Panc1 (cell line): ENCODE measurements at regions not wholly inside any gene's neighbourhood (a gene's known extent, or its start where the extent isn't known, plus 50 kb on each side); places are given as distances from the start of the nearest gene placed in this dataset.

Source experiments
- ATAC-seq: fragments of 200-7000 bp; cut with Tn5 transposase; 2 replicates; pipeline ENCODE4 v1.9.1; 2020; ENCODE audit warnings: mild to moderate bottlenecking, moderate library complexity
- BruUV-seq: library from RNA; stranded (reverse); fragments of 400-500 nt; replicated peaks from 2 replicates; lab custom pipeline; 2021; lab: Mats Ljungman, UMichigan
- CTCF ChIA-PET: fragments of 300-600 bp; sonication (Branson Sonifier 250); formaldehyde crosslinking; loops from one replicate; lab custom pipeline; 2022; ENCODE audit warnings: antibody characterized with exemption; lab: Charles Lee
- POLR2A ChIA-PET: fragments of 300-600 bp; sonication (Branson Sonifier 250); formaldehyde crosslinking; loops from one replicate; lab custom pipeline; 2022; ENCODE audit warnings: antibody characterized with exemption; lab: Charles Lee
- DNase-seq: peaks from one replicate; pipeline ENCODE4 v3.0.0-alpha.2; 2010; ENCODE audit warnings: low read depth, low spot score
- H3K27ac ChIP-seq: 2 replicates; pipeline ENCODE4 v1.5.1; 2011; ENCODE audit warnings: mild to moderate bottlenecking, low read length, inconsistent platforms
- H3K27me3 ChIP-seq: fragments of 200-500 bp; sonication (Bioruptor generic); 2 replicates; pipeline ENCODE4 v1.6.0; 2014; ENCODE audit warnings: low read length, inconsistent platforms; ENCODE audit not compliant: control insufficient read depth, insufficient read depth
- H3K36me3 ChIP-seq: fragments of 200-500 bp; sonication (Bioruptor generic); 2 replicates; pipeline ENCODE4 v1.5.1; 2014; ENCODE audit warnings: inconsistent platforms, mild to moderate bottlenecking, low read length, moderate library complexity; ENCODE audit not compliant: control insufficient read depth, insufficient read depth
- H3K4me1 ChIP-seq: 2 replicates; pipeline ENCODE4 v1.5.1; 2011; ENCODE audit warnings: inconsistent platforms, mild to moderate bottlenecking, low read length, moderate library complexity; ENCODE audit not compliant: control insufficient read depth, insufficient read depth
- H3K4me3 ChIP-seq, 2 experiments: 2 replicates each; pipeline ENCODE4 v1.5.1; 2011 to 2012; ENCODE audit warnings: low read depth in 2 of 2, low read length in 2 of 2, mild to moderate bottlenecking in 2 of 2, inconsistent platforms in 1 of 2, moderate library complexity in 1 of 2
- H3K9me3 ChIP-seq: fragments of 200-500 bp; sonication (Bioruptor generic); 2 replicates; pipeline ENCODE4 v1.5.1; 2014; ENCODE audit warnings: low read depth, mild to moderate bottlenecking, inconsistent platforms, low read length, moderate library complexity; ENCODE audit not compliant: control insufficient read depth, insufficient read depth
- POLR2AphosphoS5 ChIP-seq: IDR thresholded peaks from 2 replicates; pipeline ENCODE4 v1.6.1; 2012; ENCODE audit warnings: mild to moderate bottlenecking, low read depth, low read length, moderate library complexity
- SIN3A ChIP-seq: IDR thresholded peaks from 2 replicates; pipeline ENCODE4 v1.6.1; 2012; ENCODE audit warnings: low read depth, mild to moderate bottlenecking, low read length, moderate library complexity, borderline replicate concordance; ENCODE audit not compliant: insufficient read depth
- TCF7L2 ChIP-seq: IDR thresholded peaks from 2 replicates; pipeline ENCODE4 v1.6.1; 2011; ENCODE audit warnings: mild to moderate bottlenecking, low read depth, low read length, inconsistent platforms
- in situ Hi-C: cut with HindIII; loops from 2 replicates; pipeline ENCODE4 v1.10.0; 2016; ENCODE audit warnings: low sequenced_read_pairs, low pct_unique_long_range_greater_than_20kb
- intact Hi-C: fragments of 100-400 bp; cut with micrococcal nuclease; formaldehyde crosslinking; loops from one replicate; pipeline ENCODE4 v1.10.0; 2022; ENCODE audit not compliant: unreplicated experiment
- TF ChIP-seq, protein P1 (sequence below): fragments of 450-650 bp; IDR thresholded peaks from 2 replicates; pipeline ENCODE4 v1.5.1; 2017; ENCODE audit warnings: mild to moderate bottlenecking
- TF ChIP-seq, protein P2 (sequence below), 2 experiments: IDR thresholded peaks; 2 replicates each; pipeline ENCODE4 v1.6.1; 2011 to 2012; ENCODE audit warnings: low read depth in 2 of 2, control low read depth in 1 of 2, low read length in 1 of 2, mild to moderate bottlenecking in 1 of 2, moderate library complexity in 1 of 2; ENCODE audit not compliant: insufficient read depth in 1 of 2

DNA sequence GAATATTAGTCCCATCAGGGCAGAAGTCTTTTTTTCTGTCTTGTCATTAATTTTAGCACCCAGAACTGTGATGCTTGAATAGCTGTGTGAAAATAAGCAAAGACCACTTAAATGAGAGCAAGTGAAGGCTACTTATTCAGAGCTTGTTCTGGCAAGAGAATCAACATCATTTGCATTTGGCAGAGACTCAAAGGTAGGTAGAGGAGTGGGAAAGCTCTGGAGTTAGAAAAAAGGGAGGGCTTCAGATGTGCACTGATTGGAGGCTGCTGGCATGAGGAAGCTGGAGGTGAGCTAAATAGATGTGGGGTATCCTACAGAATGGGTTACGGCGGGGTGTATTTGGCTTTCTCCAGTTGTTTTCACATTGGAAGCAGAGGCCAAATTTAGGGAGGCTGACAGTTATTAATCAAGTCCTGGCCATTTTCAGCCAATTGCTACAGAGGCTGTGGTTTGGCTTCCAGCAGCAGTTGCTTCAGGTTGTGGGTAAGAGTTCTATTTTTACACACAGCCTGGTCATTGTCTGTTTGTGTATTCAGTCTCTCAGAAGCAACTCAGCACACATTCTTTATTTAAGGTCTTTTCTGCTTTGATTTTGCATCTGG lies 254.3 kb downstream of the BTBD3 start:
- Histone ChIP-seq H3K27ac (no peak overlapping the region), H3K9me3 (no peaks in the 10 kb centered on the region), H3K27me3 (no peaks in the 10 kb centered on the region), H3K4me3 (no peak overlapping the region), H3K4me1 (no peaks in the 10 kb centered on the region), H3K36me3 (no peaks in the 10 kb centered on the region)
- TF ChIP-seq, protein P1, sequence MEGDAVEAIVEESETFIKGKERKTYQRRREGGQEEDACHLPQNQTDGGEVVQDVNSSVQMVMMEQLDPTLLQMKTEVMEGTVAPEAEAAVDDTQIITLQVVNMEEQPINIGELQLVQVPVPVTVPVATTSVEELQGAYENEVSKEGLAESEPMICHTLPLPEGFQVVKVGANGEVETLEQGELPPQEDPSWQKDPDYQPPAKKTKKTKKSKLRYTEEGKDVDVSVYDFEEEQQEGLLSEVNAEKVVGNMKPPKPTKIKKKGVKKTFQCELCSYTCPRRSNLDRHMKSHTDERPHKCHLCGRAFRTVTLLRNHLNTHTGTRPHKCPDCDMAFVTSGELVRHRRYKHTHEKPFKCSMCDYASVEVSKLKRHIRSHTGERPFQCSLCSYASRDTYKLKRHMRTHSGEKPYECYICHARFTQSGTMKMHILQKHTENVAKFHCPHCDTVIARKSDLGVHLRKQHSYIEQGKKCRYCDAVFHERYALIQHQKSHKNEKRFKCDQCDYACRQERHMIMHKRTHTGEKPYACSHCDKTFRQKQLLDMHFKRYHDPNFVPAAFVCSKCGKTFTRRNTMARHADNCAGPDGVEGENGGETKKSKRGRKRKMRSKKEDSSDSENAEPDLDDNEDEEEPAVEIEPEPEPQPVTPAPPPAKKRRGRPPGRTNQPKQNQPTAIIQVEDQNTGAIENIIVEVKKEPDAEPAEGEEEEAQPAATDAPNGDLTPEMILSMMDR = no peak
- no peak for TF ChIP-seq SIN3A
- TF ChIP-seq TCF7L2 = no peak
- no peak for TF ChIP-seq POLR2AphosphoS5
- TF ChIP-seq, protein P2, sequence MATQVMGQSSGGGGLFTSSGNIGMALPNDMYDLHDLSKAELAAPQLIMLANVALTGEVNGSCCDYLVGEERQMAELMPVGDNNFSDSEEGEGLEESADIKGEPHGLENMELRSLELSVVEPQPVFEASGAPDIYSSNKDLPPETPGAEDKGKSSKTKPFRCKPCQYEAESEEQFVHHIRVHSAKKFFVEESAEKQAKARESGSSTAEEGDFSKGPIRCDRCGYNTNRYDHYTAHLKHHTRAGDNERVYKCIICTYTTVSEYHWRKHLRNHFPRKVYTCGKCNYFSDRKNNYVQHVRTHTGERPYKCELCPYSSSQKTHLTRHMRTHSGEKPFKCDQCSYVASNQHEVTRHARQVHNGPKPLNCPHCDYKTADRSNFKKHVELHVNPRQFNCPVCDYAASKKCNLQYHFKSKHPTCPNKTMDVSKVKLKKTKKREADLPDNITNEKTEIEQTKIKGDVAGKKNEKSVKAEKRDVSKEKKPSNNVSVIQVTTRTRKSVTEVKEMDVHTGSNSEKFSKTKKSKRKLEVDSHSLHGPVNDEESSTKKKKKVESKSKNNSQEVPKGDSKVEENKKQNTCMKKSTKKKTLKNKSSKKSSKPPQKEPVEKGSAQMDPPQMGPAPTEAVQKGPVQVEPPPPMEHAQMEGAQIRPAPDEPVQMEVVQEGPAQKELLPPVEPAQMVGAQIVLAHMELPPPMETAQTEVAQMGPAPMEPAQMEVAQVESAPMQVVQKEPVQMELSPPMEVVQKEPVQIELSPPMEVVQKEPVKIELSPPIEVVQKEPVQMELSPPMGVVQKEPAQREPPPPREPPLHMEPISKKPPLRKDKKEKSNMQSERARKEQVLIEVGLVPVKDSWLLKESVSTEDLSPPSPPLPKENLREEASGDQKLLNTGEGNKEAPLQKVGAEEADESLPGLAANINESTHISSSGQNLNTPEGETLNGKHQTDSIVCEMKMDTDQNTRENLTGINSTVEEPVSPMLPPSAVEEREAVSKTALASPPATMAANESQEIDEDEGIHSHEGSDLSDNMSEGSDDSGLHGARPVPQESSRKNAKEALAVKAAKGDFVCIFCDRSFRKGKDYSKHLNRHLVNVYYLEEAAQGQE (IDR thresholded peaks at IDR 0.05; ENCODE audit: insufficient read depth in 1 of 2, low read depth in 2 of 2, low read length in 1 of 2) = no peak
- POLR2A ChIA-PET = no interaction called here
- no peak for ATAC-seq
- CTCF ChIA-PET = no interaction called here
- BruUV-seq = no TSS peak
- DNase-seq = no peak
- intact Hi-C loops = no loop called here
- in situ Hi-C loops = no loop called here

DNA sequence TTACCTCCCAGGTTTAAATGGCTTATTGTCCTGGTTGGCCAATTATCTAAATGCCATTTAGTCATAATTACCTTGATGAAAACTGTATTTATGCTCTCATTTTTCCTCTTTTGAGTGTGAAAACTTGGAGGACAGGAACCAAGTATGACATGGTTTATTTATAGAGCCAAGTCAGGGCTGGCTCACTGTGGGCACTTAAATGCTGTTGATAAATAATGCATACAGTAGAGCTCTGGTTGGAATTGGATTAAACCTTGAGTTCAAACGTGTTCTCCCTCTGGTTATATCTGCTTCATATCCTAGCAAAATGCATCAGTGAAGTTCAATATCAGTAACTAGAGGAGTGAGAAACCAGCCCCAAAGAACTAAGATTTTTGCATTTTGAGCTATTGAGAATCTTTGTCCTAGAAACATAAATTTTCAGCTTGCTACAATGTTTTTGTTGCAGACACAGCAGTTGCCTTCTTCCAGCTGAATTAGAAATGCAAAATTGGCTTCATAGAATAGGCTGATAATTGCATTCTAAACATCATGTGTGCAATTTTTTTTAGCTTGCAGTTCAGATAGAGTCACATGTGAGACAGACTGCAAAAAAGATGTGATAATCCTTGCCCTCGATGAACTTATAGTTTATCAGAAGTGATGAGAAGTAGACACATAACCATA lies 255.8 kb downstream of the BTBD3 start:
- H3K4me3 ChIP-seq = no peak overlapping the region
- in situ Hi-C loops = no loop called here
- CTCF ChIA-PET = no interaction called here
- no peak overlapping the region for H3K27ac ChIP-seq
- TF ChIP-seq SIN3A = no peak
- no peaks in the 10 kb centered on the region for H3K27me3 ChIP-seq
- no peaks in the 10 kb centered on the region for H3K36me3 ChIP-seq
- no peaks in the 10 kb centered on the region for H3K4me1 ChIP-seq
- no peaks in the 10 kb centered on the region for H3K9me3 ChIP-seq
- no peak for DNase-seq
- no TSS peak for BruUV-seq
- no peak for ATAC-seq
- POLR2A ChIA-PET = no interaction called here
- intact Hi-C loops = no loop called here

DNA sequence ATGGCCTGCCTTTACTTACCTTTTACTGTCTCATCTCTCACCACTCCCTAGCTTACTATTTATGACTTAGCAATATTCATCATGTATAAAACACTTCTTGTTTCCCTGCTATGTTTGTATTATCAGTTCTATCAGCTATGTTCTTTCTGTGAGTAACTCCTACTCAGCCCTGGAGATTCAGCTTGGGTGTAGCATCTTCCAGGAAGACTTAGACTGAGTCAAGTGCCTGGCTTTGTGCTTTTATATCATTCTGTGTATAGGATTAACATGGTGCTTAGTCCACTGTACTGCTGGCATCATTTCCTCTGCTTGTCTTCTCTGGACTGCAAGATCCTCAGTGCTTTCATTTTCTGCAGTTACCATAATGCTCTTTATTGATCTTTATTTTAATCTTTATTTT lies 257.8 kb downstream of the BTBD3 start:
- in situ Hi-C loops = no loop called here
- DNase-seq (no peak), ATAC-seq (no peak)
- Histone ChIP-seq H3K4me3 (no peak overlapping the region), H3K9me3 (no peaks in the 10 kb centered on the region), H3K36me3 (no peaks in the 10 kb centered on the region), H3K27me3 (no peaks in the 10 kb centered on the region), H3K4me1 (no peaks in the 10 kb centered on the region), H3K27ac (no peak overlapping the region)
- ChIA-PET POLR2A (no interaction called here), CTCF (no interaction called here)
- no TSS peak for BruUV-seq
- intact Hi-C loops = no loop called here
- no peak for TF ChIP-seq TCF7L2
- TF ChIP-seq, protein P2 (IDR thresholded peaks at IDR 0.05; ENCODE audit: insufficient read depth in 1 of 2, low read depth in 2 of 2, low read length in 1 of 2) = no peak
- no peak for TF ChIP-seq SIN3A
- TF ChIP-seq, protein P1 = no peak
- TF ChIP-seq POLR2AphosphoS5 = no peak
